ENCODE measurements at regions not wholly inside any gene's neighbourhood (a gene's known extent, or its start where the extent isn't known, plus 50 kb on each side); places are given as distances from the start of the nearest gene placed in this dataset.

DNA sequence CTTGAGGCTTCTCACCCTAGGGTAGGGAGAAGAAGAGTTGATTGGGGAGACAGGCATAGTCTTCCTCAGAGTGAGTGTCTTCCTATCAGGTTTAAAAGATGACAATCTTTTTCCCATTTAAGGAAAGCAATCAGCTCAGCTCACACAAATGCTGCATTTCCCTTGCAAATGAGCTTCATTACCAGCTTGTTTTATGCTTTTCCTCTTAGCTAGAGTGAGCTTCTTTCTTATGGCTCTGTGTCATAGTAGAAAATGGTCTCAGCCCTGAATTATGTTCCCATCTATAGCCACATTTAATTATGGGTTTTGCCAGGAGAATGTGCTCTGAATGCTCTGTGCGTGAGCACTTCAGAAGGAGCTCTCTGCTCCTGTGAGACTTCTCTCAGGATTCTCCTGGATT lies 112.8 kb upstream of the NCK2 start:
- Histone ChIP-seq H3K27ac (ENCODE audit: low read depth, low read length) (no peak overlapping the region), H3K9me3 (ENCODE audit: control insufficient read depth in 1 of 2, low read length in 2 of 2) (no peaks in the 10 kb centered on the region), H3K27me3 (ENCODE audit: insufficient read depth, low read length) (no peaks in the 10 kb centered on the region), H3K4me1 (ENCODE audit: insufficient read depth, low read length) (no peaks in the 10 kb centered on the region), H3K36me3 (ENCODE audit: insufficient read depth, low read length) (no peaks in the 10 kb centered on the region), H3K4me3 (ENCODE audit: low read length in 2 of 2) (no peak overlapping the region)
- ChIA-PET POLR2A (ENCODE audit: partially characterized antibody) (no interaction called here), CTCF (ENCODE audit: partially characterized antibody) (no interaction called here)
- Mint-ChIP-seq H3K27ac (peak overlapping the region in 1 of 7 donors; percentile 64), H3K4me3 (no peak overlapping the region), H3K4me1 (no peaks in the 10 kb centered on the region), H3K9me3 (peaks cover 0 to 4% (median 0%) of the 10 kb centered on the region in 8 donors), H3K36me3 (no peaks in the 10 kb centered on the region), H3K27me3 (peaks cover 1 to 8% of the 10 kb centered on the region in 2 donors)
- DNase-seq, result no peak
- intact Hi-C loops (cut with micrococcal nuclease), result no loop called here

DNA sequence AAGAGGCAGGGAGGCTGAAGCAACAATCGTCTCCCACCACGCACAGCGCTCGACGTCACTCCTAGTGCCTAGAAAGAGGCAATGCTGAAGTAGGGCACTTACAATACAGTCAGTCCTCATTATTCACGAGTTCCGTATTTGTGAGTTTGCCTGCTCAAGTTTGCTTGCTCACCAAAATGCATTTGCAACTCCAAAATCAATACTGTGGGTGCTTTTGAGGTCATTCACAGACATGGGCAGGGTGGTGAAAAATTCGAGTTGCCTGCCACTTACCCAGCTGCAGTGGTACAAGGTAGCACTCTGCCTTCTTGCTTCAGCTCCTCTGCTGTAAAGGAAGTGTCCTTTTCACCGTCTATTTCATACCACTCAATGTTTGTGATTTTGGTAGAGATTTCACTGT lies 113.7 kb upstream of the NCK2 start:
- no peaks in the 10 kb centered on the region for H3K36me3 Mint-ChIP-seq
- H3K4me1 ChIP-seq (ENCODE audit: insufficient read depth, low read length), result no peaks in the 10 kb centered on the region
- H3K4me3 ChIP-seq (ENCODE audit: low read length in 2 of 2), result no peak overlapping the region
- POLR2A ChIA-PET (ENCODE audit: partially characterized antibody), result no interaction called here
- H3K4me3 Mint-ChIP-seq, result no peak overlapping the region
- CTCF ChIA-PET (ENCODE audit: partially characterized antibody), result no interaction called here
- intact Hi-C loops (cut with micrococcal nuclease), result no loop called here
- H3K4me1 Mint-ChIP-seq, result no peaks in the 10 kb centered on the region
- no peaks in the 10 kb centered on the region for H3K27me3 ChIP-seq (ENCODE audit: insufficient read depth, low read length)
- peaks cover 5 to 8% of the 10 kb centered on the region in 2 donors for H3K27me3 Mint-ChIP-seq
- peaks cover 0 to 4% (median 0%) of the 10 kb centered on the region in 8 donors for H3K9me3 Mint-ChIP-seq
- H3K27ac Mint-ChIP-seq, result no peak overlapping the region
- H3K9me3 ChIP-seq (ENCODE audit: control insufficient read depth in 1 of 2, low read length in 2 of 2), result no peaks in the 10 kb centered on the region
- H3K27ac ChIP-seq (ENCODE audit: low read depth, low read length), result no peak overlapping the region
- H3K36me3 ChIP-seq (ENCODE audit: insufficient read depth, low read length), result no peaks in the 10 kb centered on the region
- no peak for DNase-seq

DNA sequence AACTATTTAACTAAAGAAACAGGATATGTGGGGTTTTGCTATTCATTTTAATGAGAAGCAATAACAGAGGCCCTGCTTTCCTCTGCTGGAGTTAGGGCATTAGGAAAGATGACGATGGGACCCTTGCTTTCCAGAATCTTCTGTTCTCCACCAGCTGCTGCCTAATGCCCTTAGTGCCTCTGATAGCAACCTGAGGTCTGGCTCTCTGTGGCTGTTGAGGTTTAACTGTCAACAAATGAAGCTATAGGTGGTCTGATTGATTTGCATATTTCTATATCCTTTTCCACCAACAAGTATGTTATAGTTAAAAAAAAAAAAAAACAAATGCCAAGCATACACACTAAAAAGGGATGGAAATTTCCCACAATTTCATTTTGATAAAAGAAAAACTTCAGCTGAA lies 115.1 kb upstream of the NCK2 start:
- no peaks in the 10 kb centered on the region for H3K4me1 ChIP-seq (ENCODE audit: insufficient read depth, low read length)
- no peak overlapping the region for H3K4me3 Mint-ChIP-seq
- intact Hi-C loops (cut with micrococcal nuclease), result no loop called here
- no peak overlapping the region for H3K27ac Mint-ChIP-seq
- H3K4me3 ChIP-seq (ENCODE audit: low read length in 2 of 2), result no peak overlapping the region
- no peaks in the 10 kb centered on the region for H3K36me3 Mint-ChIP-seq
- peaks cover 8% of the 10 kb centered on the region in 2 donors for H3K27me3 Mint-ChIP-seq
- no peaks in the 10 kb centered on the region for H3K36me3 ChIP-seq (ENCODE audit: insufficient read depth, low read length)
- H3K4me1 Mint-ChIP-seq, result no peaks in the 10 kb centered on the region
- no peak overlapping the region for H3K27ac ChIP-seq (ENCODE audit: low read depth, low read length)
- no peak for DNase-seq
- no peaks in the 10 kb centered on the region for H3K27me3 ChIP-seq (ENCODE audit: insufficient read depth, low read length)
- peaks cover 0 to 6% (median 0%) of the 10 kb centered on the region in 8 donors for H3K9me3 Mint-ChIP-seq
- POLR2A ChIA-PET (ENCODE audit: partially characterized antibody), result no interaction called here
- CTCF ChIA-PET (ENCODE audit: partially characterized antibody), result interaction anchor here (0.6 kb wide), 1 partner anchor 454 kb away, joined by 3 read pairs; no protein-coding TSS in a partner anchor
- H3K9me3 ChIP-seq (ENCODE audit: control insufficient read depth in 1 of 2, low read length in 2 of 2), result no peaks in the 10 kb centered on the region

DNA sequence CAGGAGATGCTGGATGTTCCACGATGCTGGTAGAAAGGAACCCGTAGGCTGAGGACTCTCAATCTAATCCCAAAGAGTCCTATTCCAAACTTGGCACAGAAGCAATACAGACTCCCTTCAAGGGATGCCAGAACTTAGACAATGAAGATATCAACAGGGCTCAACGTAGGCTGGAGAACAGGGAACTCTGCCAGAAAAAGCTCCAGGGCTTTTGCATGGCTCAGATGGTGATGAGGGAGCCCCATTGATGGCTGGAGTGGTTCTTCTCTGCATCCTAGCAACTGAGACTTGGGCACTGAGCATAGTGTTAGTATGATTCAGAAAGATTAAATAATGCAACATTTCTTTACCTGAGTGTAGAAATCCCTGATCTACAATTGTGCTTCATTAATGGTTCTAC lies 117.2 kb upstream of the NCK2 start:
- no peaks in the 10 kb centered on the region for H3K27me3 ChIP-seq (ENCODE audit: insufficient read depth, low read length)
- ChIA-PET POLR2A (ENCODE audit: partially characterized antibody) (no interaction called here), CTCF (ENCODE audit: partially characterized antibody) (no interaction called here)
- no peak overlapping the region for H3K4me3 ChIP-seq (ENCODE audit: low read length in 2 of 2)
- Mint-ChIP-seq H3K4me1 (no peaks in the 10 kb centered on the region), H3K9me3 (peaks cover 0 to 8% (median 0%) of the 10 kb centered on the region in 8 donors), H3K27me3 (peaks cover 8% of the 10 kb centered on the region in 2 donors), H3K36me3 (no peaks in the 10 kb centered on the region), H3K27ac (peak overlapping the region in 1 of 7 donors; percentile 37), H3K4me3 (no peak overlapping the region)
- intact Hi-C loops (cut with micrococcal nuclease), result no loop called here
- no peaks in the 10 kb centered on the region for H3K36me3 ChIP-seq (ENCODE audit: insufficient read depth, low read length)
- no peaks in the 10 kb centered on the region for H3K9me3 ChIP-seq (ENCODE audit: control insufficient read depth in 1 of 2, low read length in 2 of 2)
- no peaks in the 10 kb centered on the region for H3K4me1 ChIP-seq (ENCODE audit: insufficient read depth, low read length)
- no peak overlapping the region for H3K27ac ChIP-seq (ENCODE audit: low read depth, low read length)
- DNase-seq, result no peak

- H3K9me3 ChIP-seq (ENCODE audit: control insufficient read depth in 1 of 2, low read length in 2 of 2), result no peaks in the 10 kb centered on the region
- H3K27me3 Mint-ChIP-seq, result peaks cover 8 to 11% of the 10 kb centered on the region in 2 donors
- no peaks in the 10 kb centered on the region for H3K36me3 ChIP-seq (ENCODE audit: insufficient read depth, low read length)
- no peaks in the 10 kb centered on the region for H3K4me1 Mint-ChIP-seq
- peak overlapping the region in 1 of 7 donors; percentile 37 for H3K27ac Mint-ChIP-seq
- H3K36me3 Mint-ChIP-seq, result no peaks in the 10 kb centered on the region
- DNase-seq, result no peak
- intact Hi-C loops (cut with micrococcal nuclease), result no loop called here
- no peak overlapping the region for H3K4me3 Mint-ChIP-seq
- no peak overlapping the region for H3K27ac ChIP-seq (ENCODE audit: low read depth, low read length)
- ChIA-PET POLR2A (ENCODE audit: partially characterized antibody) (no interaction called here), CTCF (ENCODE audit: partially characterized antibody) (no interaction called here)
- H3K4me3 ChIP-seq (ENCODE audit: low read length in 2 of 2), result no peak overlapping the region
- H3K4me1 ChIP-seq (ENCODE audit: insufficient read depth, low read length), result no peaks in the 10 kb centered on the region
- peaks cover 0 to 8% (median 0%) of the 10 kb centered on the region in 8 donors for H3K9me3 Mint-ChIP-seq
- H3K27me3 ChIP-seq (ENCODE audit: insufficient read depth, low read length), result no peaks in the 10 kb centered on the region
Observed at GRCh38 chr2:105626966-105627340, 117.8 kb upstream of the NCK2 start.

GRCh38 chr2:105626212-105626965 lies 118.3 kb upstream of the NCK2 start:
- DNase-seq, result no peak
- Histone ChIP-seq H3K9me3 (ENCODE audit: control insufficient read depth in 1 of 2, low read length in 2 of 2) (no peaks in the 10 kb centered on the region), H3K4me3 (ENCODE audit: low read length in 2 of 2) (no peak overlapping the region), H3K27me3 (ENCODE audit: insufficient read depth, low read length) (no peaks in the 10 kb centered on the region), H3K27ac (ENCODE audit: low read depth, low read length) (no peak overlapping the region), H3K36me3 (ENCODE audit: insufficient read depth, low read length) (no peaks in the 10 kb centered on the region), H3K4me1 (ENCODE audit: insufficient read depth, low read length) (no peaks in the 10 kb centered on the region)
- Mint-ChIP-seq H3K9me3 (peaks cover 0 to 8% (median 0%) of the 10 kb centered on the region in 8 donors), H3K27me3 (peaks cover 8 to 13% of the 10 kb centered on the region in 2 donors), H3K36me3 (no peaks in the 10 kb centered on the region), H3K27ac (no peak overlapping the region), H3K4me1 (no peaks in the 10 kb centered on the region), H3K4me3 (no peak overlapping the region)
- ChIA-PET POLR2A (ENCODE audit: partially characterized antibody) (no interaction called here), CTCF (ENCODE audit: partially characterized antibody) (interaction anchor here (1.0 kb wide), 1 partner anchor 48 kb away, joined by 3 read pairs; no protein-coding TSS in a partner anchor)
- intact Hi-C loops (cut with micrococcal nuclease), result no loop called here

- POLR2A ChIA-PET (ENCODE audit: partially characterized antibody), result no interaction called here
- H3K4me3 ChIP-seq (ENCODE audit: low read length in 2 of 2), result no peak overlapping the region
- no peak overlapping the region for H3K27ac ChIP-seq (ENCODE audit: low read depth, low read length)
- no peaks in the 10 kb centered on the region for H3K9me3 ChIP-seq (ENCODE audit: control insufficient read depth in 1 of 2, low read length in 2 of 2)
- H3K27me3 ChIP-seq (ENCODE audit: insufficient read depth, low read length), result no peaks in the 10 kb centered on the region
- H3K27me3 Mint-ChIP-seq, result peaks cover 8 to 17% of the 10 kb centered on the region in 2 donors
- H3K4me1 ChIP-seq (ENCODE audit: insufficient read depth, low read length), result no peaks in the 10 kb centered on the region
- no peaks in the 10 kb centered on the region for H3K36me3 Mint-ChIP-seq
- DNase-seq, result no peak
- no peaks in the 10 kb centered on the region for H3K4me1 Mint-ChIP-seq
- intact Hi-C loops (cut with micrococcal nuclease), result no loop called here
- H3K27ac Mint-ChIP-seq, result no peak overlapping the region
- CTCF ChIA-PET (ENCODE audit: partially characterized antibody), result interaction anchor here (1.0 kb wide), 1 partner anchor 47 kb away, joined by 3 read pairs; no protein-coding TSS in a partner anchor
- H3K9me3 Mint-ChIP-seq, result peaks cover 0 to 8% (median 0%) of the 10 kb centered on the region in 8 donors
- H3K36me3 ChIP-seq (ENCODE audit: insufficient read depth, low read length), result no peaks in the 10 kb centered on the region
- no peak overlapping the region for H3K4me3 Mint-ChIP-seq
Observed at GRCh38 chr2:105625632-105626031, 119.1 kb upstream of the NCK2 start.

Measured in CD4-positive, alpha-beta memory T cell (primary cell).